ENCODE measurements at regions not wholly inside any gene's neighbourhood (a gene's known extent, or its start where the extent isn't known, plus 50 kb on each side); places are given as distances from the start of the nearest gene placed in this dataset.
"Not testable (repeated sequence)": the region's sequence is repeated elsewhere in the genome, so short reads cannot be mapped to it uniquely, and the experiment has no call there.

DNA sequence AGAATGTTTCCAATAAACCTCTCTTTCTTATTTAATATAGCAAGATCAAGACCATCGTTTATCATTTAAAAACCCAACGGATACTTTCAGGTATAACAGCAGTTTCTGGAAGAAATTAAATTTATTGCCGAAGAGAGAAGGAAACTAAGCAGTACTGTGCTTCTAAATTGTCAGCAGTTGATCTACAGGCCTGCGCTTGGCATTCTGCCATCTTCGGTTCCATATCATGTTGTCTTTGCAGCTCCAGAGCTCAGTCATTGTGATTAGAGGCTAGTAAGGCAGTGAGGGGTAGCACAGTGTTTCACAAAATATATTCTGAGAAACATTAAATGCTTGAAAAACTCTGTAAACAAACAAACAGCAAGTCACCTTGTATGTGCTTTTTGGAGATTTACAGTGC lies 301.3 kb downstream of the REEP3 start:
- no peaks in the 10 kb centered on the region for H3K9me3 ChIP-seq
- no peaks in the 10 kb centered on the region for H3K36me3 ChIP-seq
- no peaks in the 10 kb centered on the region for H3K4me1 ChIP-seq
- DNase-seq: no peak
- no peak overlapping the region for H3K4me3 ChIP-seq
- H3K27ac ChIP-seq: no peak overlapping the region
- TF ChIP-seq POLR2A (IDR thresholded peaks at IDR 0.05): no peak
- TF ChIP-seq, protein P1, sequence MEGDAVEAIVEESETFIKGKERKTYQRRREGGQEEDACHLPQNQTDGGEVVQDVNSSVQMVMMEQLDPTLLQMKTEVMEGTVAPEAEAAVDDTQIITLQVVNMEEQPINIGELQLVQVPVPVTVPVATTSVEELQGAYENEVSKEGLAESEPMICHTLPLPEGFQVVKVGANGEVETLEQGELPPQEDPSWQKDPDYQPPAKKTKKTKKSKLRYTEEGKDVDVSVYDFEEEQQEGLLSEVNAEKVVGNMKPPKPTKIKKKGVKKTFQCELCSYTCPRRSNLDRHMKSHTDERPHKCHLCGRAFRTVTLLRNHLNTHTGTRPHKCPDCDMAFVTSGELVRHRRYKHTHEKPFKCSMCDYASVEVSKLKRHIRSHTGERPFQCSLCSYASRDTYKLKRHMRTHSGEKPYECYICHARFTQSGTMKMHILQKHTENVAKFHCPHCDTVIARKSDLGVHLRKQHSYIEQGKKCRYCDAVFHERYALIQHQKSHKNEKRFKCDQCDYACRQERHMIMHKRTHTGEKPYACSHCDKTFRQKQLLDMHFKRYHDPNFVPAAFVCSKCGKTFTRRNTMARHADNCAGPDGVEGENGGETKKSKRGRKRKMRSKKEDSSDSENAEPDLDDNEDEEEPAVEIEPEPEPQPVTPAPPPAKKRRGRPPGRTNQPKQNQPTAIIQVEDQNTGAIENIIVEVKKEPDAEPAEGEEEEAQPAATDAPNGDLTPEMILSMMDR (IDR thresholded peaks at IDR 0.05): no peak
- no peaks in the 10 kb centered on the region for H3K27me3 ChIP-seq

DNA sequence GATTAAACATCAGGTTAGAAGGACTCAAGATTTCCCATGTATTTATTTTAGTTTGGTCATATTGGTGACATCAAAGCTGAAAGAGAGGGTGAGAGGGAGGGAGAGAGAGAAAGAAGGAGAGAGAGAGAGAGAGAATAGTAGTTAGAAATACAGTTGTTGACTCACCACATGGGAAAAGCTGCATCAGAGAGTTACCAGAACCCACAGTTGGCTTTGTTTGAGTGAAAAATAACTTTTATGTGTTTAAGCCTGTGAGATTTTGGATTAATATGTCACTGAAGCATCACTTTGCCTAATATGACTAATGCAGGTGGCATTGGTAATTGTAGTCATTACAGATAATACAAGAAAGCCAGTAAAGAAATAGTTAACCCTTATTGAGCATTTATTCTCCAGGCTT lies 303.9 kb downstream of the REEP3 start:
- no peak for DNase-seq
- Histone ChIP-seq H3K4me3 (no peak overlapping the region), H3K9me3 (no peaks in the 10 kb centered on the region), H3K27me3 (no peaks in the 10 kb centered on the region), H3K36me3 (no peaks in the 10 kb centered on the region), H3K27ac (no peak overlapping the region), H3K4me1 (no peaks in the 10 kb centered on the region)
- TF ChIP-seq POLR2A (IDR thresholded peaks at IDR 0.05): no peak
- TF ChIP-seq, protein P1 (IDR thresholded peaks at IDR 0.05): no peak

DNA sequence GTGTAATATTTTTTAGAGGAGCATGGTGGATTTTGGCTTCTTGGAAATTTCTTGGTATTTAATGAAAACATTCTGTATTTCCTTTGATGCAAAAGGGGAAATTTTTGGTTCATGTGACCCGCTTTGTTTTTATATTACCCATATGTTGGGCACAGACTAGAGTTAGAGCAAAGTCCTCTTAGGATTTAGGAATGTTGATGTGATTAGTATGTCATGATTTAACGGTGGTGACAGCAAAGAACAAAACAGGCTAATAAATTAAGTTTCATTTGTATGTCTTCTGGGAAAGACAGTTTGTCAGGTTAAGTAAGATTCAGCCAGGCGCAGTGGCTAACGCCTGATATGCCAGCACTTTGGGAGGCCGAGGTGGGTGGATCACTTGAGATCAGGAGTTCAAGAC lies 304.6 kb downstream of the REEP3 start:
- no peak for TF ChIP-seq POLR2A (IDR thresholded peaks at IDR 0.05)
- TF ChIP-seq, protein P1 (IDR thresholded peaks at IDR 0.05): no peak
- DNase-seq: no peak

DNA sequence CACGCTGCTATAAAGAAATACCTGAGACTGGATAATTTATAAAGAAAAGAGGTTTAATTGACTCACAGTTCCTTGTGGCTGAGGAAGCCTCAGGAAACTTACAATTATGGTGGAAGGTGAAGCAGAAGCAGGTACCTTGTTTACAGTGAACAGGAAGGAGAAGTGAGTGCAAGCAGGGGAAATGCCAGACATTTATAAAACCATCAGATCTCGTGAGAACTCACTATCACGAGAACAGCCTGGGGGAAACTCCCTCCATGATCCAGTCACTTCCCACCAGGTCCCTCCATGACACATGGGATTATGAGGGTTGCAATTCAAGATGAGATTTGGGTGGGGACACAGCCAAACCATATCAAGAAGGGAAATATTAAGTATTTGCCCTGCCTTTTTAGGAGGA lies 305.8 kb downstream of the REEP3 start:
- not testable (repeated sequence) for DNase-seq, H3K27ac ChIP-seq, H3K36me3 ChIP-seq, H3K4me1 ChIP-seq, H3K4me3 ChIP-seq, H3K27me3 ChIP-seq, H3K9me3 ChIP-seq

More for the DNA sequence above, 304.6 kb downstream of the REEP3 start:
- no peaks in the 10 kb centered on the region for H3K4me1 ChIP-seq
- no peaks in the 10 kb centered on the region for H3K27me3 ChIP-seq
- H3K36me3 ChIP-seq: no peaks in the 10 kb centered on the region
- no peaks in the 10 kb centered on the region for H3K9me3 ChIP-seq
- no peak overlapping the region for H3K4me3 ChIP-seq
- H3K27ac ChIP-seq: no peak overlapping the region

DNA sequence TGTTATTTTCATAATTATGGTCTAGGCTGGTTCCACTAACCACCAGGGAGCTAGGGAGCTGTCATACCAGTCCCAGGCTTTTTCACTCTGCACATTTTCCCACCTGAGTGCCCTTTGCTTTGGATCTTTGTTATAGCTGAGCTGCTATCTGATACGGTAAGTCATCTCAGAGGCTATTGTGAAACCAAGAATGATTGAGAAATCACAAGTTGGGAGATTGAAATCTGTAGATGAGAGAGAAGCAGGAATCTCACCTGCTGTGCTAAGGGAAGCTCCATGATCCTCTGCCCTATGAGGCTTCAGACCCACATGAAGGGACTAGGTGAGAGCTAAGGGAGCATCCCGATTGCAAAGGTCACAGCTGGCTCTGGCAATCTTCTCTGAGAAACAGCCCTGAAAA lies 307.8 kb downstream of the REEP3 start:
- Histone ChIP-seq H3K27ac (no peak overlapping the region), H3K4me1 (no peaks in the 10 kb centered on the region), H3K27me3 (no peaks in the 10 kb centered on the region), H3K9me3 (no peaks in the 10 kb centered on the region), H3K4me3 (no peak overlapping the region), H3K36me3 (no peaks in the 10 kb centered on the region)
- no peak for TF ChIP-seq POLR2A (IDR thresholded peaks at IDR 0.05)
- TF ChIP-seq, protein P1 (IDR thresholded peaks at IDR 0.05): no peak
- no peak for DNase-seq

DNA sequence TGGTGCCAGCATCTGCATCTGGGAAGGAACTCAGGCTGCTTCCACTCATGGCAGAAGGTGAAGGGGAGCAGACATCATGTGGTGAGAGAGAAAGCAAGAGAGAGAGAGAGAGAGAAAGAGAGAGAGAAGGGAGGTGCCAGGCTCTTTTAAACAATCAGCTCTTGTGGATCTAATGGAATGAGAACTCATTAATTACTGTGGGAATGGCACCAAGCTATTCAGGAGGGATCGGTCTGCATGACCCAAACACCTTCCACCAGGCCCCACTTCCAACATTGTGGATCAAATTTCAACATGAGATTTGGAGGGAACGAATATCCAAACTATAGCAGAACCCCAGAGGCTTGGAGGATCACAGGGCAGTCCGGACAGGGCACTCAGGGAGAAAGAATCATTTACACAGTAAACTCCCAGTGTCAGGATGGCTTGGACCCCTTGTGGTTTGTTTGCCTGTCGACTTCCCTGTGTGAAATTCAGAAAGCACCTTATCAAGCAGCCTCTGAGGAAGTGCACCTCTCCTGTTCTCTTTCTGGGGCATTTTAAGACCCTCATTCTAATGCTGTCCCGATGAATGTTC lies 308.5 kb downstream of the REEP3 start:
- Histone ChIP-seq H3K27me3 (no peaks in the 10 kb centered on the region), H3K4me1 (no peaks in the 10 kb centered on the region), H3K36me3 (no peaks in the 10 kb centered on the region), H3K4me3 (no peak overlapping the region), H3K9me3 (no peaks in the 10 kb centered on the region), H3K27ac (no peak overlapping the region)
- DNase-seq: no peak
- no peak for TF ChIP-seq POLR2A (IDR thresholded peaks at IDR 0.05)
- TF ChIP-seq, protein P1 (IDR thresholded peaks at IDR 0.05): no peak

Data from Peyer's patch (tissue), 4 donors.